Right cardiac atrium (tissue), 5 donors: ENCODE measurements at regions not wholly inside any gene's neighbourhood (a gene's known extent, or its start where the extent isn't known, plus 50 kb on each side); places are given as distances from the start of the nearest gene placed in this dataset.
A peak's percentile ranks its signal among the peaks of the same experiment; 100 is the strongest.

Experiments
- ATAC-seq, 2 donors: fragments of 200-7000 bp; cut with Tn5 transposase; one replicate each; pipeline versions ENCODE4 v1.8.0 to v1.9.1; 2020; ENCODE audit warnings: moderate library complexity in 2 of 2, mild to moderate bottlenecking in 1 of 2
- DNase-seq, 3 donors: peaks; one replicate each; pipeline ENCODE4 v3.0.0-alpha.2; 2020
- H3K27ac ChIP-seq: one replicate; pipeline ENCODE4 v1.5.1; 2013; ENCODE audit warnings: mild to moderate bottlenecking, low read length, control low read depth, moderate library complexity
- H3K27me3 ChIP-seq: one replicate; pipeline ENCODE4 v1.6.1; 2013; ENCODE audit not compliant: control insufficient read depth, insufficient read depth
- H3K4me1 ChIP-seq: one replicate; pipeline ENCODE4 v1.6.1; 2013; ENCODE audit warnings: low read length; ENCODE audit not compliant: control insufficient read depth, insufficient read depth
- H3K4me3 ChIP-seq: one replicate; pipeline ENCODE4 v1.5.1; 2013; ENCODE audit warnings: low read length, control low read depth
- H3K9me3 ChIP-seq: one replicate; pipeline ENCODE4 v1.6.1; 2013; ENCODE audit warnings: low read length; ENCODE audit not compliant: control insufficient read depth
- WGBS: extraction: QIAGEN DNeasy Blood & Tissue Kit; methylation state at CpG from one replicate; pipeline ENCODE4 v1.1.7; 2013; 5-methylcytosine and 5-hydroxymethylcytosine counted together
- intact Hi-C, 4 donors: fragments of 100-400 bp; cut with DNase I; formaldehyde crosslinking; loops; one replicate each; pipeline versions ENCODE4 v1.11.0 to v1.14.0; 2022 to 2023
- donor health status: healthy with polysubstance abuse.
- donor health status: DM: no; HTN: yes; CAD: no.
- donor health status: DM: no; HTN: no; CAD: no.
- donor health status: DM: no; HTN: yes; CAD: no; lungs with severe emphysema.
- donor health status: DM: yes; HTN: yes; CAD: no.

DNA sequence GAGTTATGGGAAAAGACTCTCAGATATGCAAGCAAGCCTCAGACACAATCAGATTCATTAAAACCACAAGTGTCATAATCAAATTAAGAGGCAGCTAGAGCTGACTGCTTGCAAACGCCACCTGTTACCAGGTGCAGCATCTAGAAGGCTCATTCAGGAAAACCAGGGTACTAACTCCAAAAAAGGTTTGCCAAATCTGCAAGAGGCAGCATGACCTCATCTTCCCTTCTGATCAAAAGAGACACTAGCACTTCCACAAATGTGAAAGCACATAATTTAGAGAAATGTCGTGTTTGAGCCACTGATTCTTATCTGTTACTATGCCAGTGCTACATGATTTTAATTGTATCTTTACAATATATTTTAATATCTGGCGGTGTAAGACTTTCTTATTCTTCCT lies 123.3 kb upstream of the NANOGP8 start:
- Histone ChIP-seq H3K4me1 (no peaks in the 10 kb centered on the region), H3K27ac (no peak overlapping the region), H3K27me3 (no peaks in the 10 kb centered on the region), H3K4me3 (no peak overlapping the region), H3K9me3 (no peaks in the 10 kb centered on the region)
- intact Hi-C loops: no loop called here
- 79% methylated on average over 3 of the region's 3 CpGs for WGBS
- DNase-seq (no peak), ATAC-seq (no peak)

DNA sequence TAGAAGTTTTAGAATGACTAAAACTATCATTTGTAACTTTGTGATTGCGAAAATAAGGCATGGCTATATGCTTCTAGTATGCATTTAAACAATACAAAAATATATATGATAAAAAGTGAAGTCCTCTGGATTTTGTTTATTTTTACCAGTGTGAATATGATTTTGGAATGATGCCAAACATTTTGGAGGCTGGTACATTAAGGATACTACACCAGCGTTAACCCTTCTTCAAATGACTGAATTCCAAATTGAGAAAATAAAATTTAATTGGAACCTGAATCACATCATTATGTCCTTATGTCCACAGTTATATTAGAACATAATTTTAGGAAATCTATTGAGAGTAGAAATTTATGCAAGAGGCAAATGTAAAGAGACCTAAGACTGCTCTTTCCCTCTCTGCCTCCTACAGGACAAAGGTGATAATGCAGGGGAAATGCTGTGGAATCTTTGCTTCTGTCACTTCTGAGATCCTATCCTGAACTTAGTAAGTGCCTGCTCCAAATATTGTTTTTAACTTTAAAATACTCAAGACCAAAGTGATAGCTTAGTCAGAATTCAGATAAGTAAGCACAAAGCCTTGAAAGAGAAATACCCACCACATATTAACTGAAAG lies 121.1 kb upstream of the NANOGP8 start:
- intact Hi-C loops: no loop called here
- Histone ChIP-seq H3K4me1 (no peaks in the 10 kb centered on the region), H3K27me3 (no peaks in the 10 kb centered on the region), H3K9me3 (no peaks in the 10 kb centered on the region), H3K4me3 (no peak overlapping the region), H3K27ac (no peak overlapping the region)
- ATAC-seq (no peak), DNase-seq (no peak)
- 98% methylated on average over 2 of the region's 2 CpGs for WGBS

DNA sequence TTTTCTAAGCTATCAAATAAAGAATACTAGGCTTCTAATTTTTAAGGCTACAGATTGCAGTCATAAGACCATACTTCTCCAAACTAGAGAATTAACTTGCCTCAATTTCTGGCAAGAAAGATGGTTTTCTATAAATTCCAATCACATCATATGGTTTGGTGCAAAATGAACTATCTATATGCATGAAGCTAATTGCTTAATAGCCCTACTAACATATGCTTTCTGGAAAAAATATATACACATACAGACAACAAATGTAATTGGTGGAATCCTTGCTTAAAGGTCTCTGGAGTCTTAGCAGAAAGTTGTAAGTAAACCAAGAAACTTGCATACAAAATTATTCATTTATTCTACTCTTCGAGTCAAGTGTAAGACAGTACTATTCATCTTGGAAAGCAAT lies 113.1 kb upstream of the NANOGP8 start:
- Histone ChIP-seq H3K27ac (no peak overlapping the region), H3K27me3 (no peaks in the 10 kb centered on the region), H3K4me1 (no peaks in the 10 kb centered on the region), H3K4me3 (no peak overlapping the region), H3K9me3 (no peaks in the 10 kb centered on the region)
- ATAC-seq: no peak
- WGBS: 81% methylated on average over 1 of the region's 1 CpG
- intact Hi-C loops: loop anchor here in 1 of 4 donors (10.0 kb wide), 1 partner anchor 63 kb away; no protein-coding TSS in a partner anchor
- no peak for DNase-seq

DNA sequence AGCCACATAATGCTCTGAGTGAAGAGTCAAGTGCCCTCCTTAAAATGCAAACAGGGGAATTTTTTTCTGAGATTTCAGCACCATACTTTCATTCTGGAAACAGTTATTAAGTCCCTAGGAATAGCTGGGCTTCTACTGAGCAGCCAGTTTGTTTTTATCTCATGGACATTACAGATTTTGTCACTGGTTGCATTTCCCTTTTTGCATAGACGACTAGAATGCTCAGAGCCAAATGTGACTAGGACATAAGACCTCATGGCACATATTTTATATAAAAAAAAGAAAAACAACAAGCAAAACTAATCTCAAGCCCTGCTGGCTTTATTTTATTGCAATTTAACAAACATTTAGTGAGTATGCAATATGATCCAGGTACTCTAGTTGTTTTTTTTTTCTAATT lies 112.7 kb upstream of the NANOGP8 start:
- intact Hi-C loops: loop anchor here in 1 of 4 donors (10.0 kb wide), 1 partner anchor 63 kb away; no protein-coding TSS in a partner anchor
- WGBS: 32% methylated on average over 1 of the region's 1 CpG
- H3K27ac ChIP-seq: no peak overlapping the region
- ATAC-seq (no peak), DNase-seq (no peak)
- H3K4me3 ChIP-seq: no peak overlapping the region
- no peaks in the 10 kb centered on the region for H3K27me3 ChIP-seq
- no peaks in the 10 kb centered on the region for H3K9me3 ChIP-seq
- no peaks in the 10 kb centered on the region for H3K4me1 ChIP-seq

DNA sequence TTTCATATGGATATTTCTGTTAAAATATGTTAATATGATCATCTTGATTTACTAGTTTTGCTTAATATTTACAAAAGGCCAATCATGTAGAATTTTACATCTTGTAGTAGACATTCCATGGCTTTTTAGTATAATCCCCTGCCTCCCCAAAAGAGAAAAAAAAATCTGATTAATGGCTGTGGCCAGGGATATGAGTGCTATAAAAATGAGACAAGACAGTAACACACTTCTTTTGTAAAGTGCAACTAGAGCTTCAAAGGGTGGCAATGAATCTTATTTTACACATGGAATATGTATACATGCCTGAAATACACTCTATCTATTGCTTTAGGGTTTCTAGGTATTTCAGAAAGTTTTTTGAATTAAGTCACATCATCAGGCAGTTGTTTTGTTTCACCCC lies 112.2 kb upstream of the NANOGP8 start:
- Histone ChIP-seq H3K4me1 (no peaks in the 10 kb centered on the region), H3K9me3 (no peaks in the 10 kb centered on the region), H3K27ac (no peak overlapping the region), H3K27me3 (no peaks in the 10 kb centered on the region), H3K4me3 (no peak overlapping the region)
- no peak for DNase-seq
- intact Hi-C loops: loop anchor here in 1 of 4 donors (10.0 kb wide), 1 partner anchor 63 kb away; no protein-coding TSS in a partner anchor
- no peak for ATAC-seq

DNA sequence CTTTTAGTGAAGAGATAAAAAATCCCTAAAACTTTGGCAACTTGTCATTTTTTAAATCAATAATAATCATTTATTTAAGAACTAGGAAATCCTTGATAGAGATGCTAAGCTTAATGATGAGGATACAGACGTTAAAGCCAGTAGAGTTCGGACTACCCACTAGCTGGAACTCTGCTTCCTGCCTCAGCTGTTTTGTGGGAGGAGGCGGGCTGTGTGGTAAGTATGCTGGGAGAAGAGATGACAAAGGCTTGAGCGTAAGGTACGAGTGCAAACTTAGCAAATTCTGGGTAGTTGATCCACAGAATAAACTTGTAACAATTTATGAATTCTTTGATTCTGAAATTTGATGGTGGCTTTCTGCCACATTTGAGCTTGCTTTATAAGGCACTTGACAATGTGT lies 111.2 kb upstream of the NANOGP8 start:
- Histone ChIP-seq H3K4me1 (no peaks in the 10 kb centered on the region), H3K9me3 (no peaks in the 10 kb centered on the region), H3K27me3 (no peaks in the 10 kb centered on the region), H3K27ac (no peak overlapping the region), H3K4me3 (no peak overlapping the region)
- intact Hi-C loops: loop anchor here in 1 of 4 donors (10.0 kb wide), 1 partner anchor 61 kb away; no protein-coding TSS in a partner anchor
- WGBS: 87% methylated on average over 5 of the region's 5 CpGs
- DNase-seq (no peak), ATAC-seq (no peak)

DNA sequence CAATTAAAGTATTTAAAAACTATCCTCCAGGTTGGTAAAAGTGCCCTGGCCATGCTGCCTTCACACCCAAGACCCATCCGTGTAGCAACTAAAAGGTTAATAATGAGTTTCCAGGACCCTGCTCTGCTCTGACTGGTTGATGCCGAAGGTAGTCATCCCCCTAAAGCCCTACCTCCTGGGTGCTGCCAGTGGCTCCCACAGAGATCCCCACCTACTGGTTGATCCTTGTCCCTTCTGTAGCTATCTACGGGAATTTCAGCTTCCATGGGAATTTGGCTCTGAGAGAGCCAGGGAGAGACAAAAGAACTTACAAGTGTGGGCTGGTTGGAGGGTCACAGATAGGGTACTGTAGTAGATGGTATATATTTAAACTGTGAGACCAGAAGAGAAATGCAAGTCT lies 110.6 kb upstream of the NANOGP8 start:
- 81% methylated on average over 3 of the region's 3 CpGs for WGBS

DNA sequence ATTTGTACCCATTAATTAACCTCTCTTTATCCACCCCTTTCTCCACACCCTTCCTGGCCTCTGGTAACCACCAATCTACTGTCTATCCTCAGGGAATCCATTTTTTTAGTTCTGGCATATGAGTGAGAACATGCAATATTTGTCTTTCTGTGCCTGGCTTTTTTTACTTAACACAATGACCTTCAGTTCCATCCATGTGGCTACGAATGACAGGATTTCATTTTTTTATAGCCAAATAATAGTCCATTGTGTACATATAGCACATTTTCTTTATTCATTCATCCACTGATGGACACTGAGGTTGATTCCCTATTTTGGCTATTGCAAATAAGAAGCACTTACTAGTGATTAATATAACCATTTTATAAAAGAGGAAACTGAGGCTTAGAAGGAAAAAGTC lies 109.9 kb upstream of the NANOGP8 start:
- DNase-seq (no peak), ATAC-seq (no peak)
- no peaks in the 10 kb centered on the region for H3K4me1 ChIP-seq
- H3K9me3 ChIP-seq: no peaks in the 10 kb centered on the region
- intact Hi-C loops: loop anchor here in 1 of 4 donors (10.0 kb wide), 1 partner anchor 60 kb away; no protein-coding TSS in a partner anchor
- no peaks in the 10 kb centered on the region for H3K27me3 ChIP-seq
- no peak overlapping the region for H3K27ac ChIP-seq
- 81% methylated on average over 1 of the region's 1 CpG for WGBS
- H3K4me3 ChIP-seq: no peak overlapping the region

More for the DNA sequence above, 110.6 kb upstream of the NANOGP8 start:
- intact Hi-C loops: loop anchor here in 1 of 4 donors (10.0 kb wide), 1 partner anchor 61 kb away; no protein-coding TSS in a partner anchor
- Histone ChIP-seq H3K4me3 (no peak overlapping the region), H3K4me1 (no peaks in the 10 kb centered on the region), H3K27me3 (no peaks in the 10 kb centered on the region), H3K9me3 (no peaks in the 10 kb centered on the region), H3K27ac (no peak overlapping the region)
- ATAC-seq (no peak), DNase-seq (peak in 1 of 3 donors; percentile 6)

DNA sequence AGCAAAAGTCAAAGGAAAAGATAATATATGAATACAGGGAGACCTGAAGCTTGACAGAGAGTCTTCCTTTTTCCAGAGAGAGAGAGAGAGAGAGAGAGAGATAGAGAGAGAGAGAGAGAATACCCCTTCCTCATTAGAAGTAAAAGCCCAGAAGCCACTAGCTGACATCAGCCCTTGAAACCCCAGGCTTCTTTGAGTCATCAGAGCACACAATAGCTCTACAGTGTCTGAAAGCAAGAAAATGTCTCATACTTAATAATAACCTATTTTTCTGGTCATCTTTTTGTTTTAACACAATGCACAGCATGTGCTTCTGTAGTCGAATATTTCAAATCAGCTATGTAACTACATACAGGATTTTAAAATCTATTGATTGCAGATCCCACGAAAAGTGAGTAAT lies 109.2 kb upstream of the NANOGP8 start:
- 88% methylated on average over 2 of the region's 2 CpGs for whole genome bisulfite sequencing
- DNase-seq (no peak), ATAC-seq (no peak)
- Histone ChIP-seq H3K27me3 (no peaks in the 10 kb centered on the region), H3K4me3 (no peak overlapping the region), H3K4me1 (no peaks in the 10 kb centered on the region), H3K27ac (no peak overlapping the region), H3K9me3 (no peaks in the 10 kb centered on the region)
- intact Hi-C loops: loop anchor here in 1 of 4 donors (10.0 kb wide), 1 partner anchor 59 kb away; no protein-coding TSS in a partner anchor

DNA sequence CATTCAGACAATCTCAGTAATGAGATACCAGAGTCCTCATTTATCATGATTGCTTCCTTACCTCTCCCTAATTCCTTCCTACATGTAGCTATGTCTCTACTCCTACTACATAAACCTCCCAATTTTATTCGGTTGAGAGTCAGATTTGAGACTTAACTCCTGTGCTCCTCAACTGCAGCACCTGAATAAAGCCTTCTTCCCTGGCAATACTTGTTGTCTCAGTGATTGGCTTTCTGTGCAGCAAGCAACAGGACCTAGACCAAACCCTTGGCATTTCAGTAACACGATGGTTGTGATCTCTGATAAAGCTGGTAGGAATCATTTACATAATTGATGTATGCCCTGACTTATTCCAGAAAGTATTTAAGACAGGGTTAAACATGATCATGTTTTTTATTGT lies 106.7 kb upstream of the NANOGP8 start:
- Histone ChIP-seq H3K4me1 (no peaks in the 10 kb centered on the region), H3K27ac (no peak overlapping the region), H3K27me3 (no peaks in the 10 kb centered on the region), H3K9me3 (no peaks in the 10 kb centered on the region), H3K4me3 (no peak overlapping the region)
- DNase-seq (no peak), ATAC-seq (no peak)
- intact Hi-C loops: loop anchor here in 1 of 4 donors (10.0 kb wide), 1 partner anchor 57 kb away; no protein-coding TSS in a partner anchor
- 79% methylated on average over 2 of the region's 2 CpGs for WGBS

DNA sequence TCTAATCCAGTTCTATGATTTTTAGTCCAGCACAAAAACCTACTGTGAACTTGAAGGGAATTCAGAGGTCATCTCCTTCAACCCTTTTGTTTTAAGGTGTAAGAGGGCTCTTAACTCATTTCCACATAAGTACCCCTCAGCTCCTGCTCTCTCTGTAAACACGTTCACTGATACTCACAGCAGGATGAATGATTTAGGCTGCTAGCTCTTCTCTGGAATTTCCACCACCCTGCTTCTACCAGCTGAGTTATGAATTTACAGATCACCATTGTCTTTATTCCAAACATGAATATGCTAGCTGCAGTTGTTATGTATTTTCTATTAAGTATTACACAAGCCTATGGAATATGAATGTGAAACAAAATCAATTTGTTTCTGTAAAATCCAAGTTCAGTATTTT lies 101.3 kb upstream of the NANOGP8 start:
- ATAC-seq (no peak), DNase-seq (no peak)
- Histone ChIP-seq H3K27ac (no peak overlapping the region), H3K9me3 (no peaks in the 10 kb centered on the region), H3K27me3 (no peaks in the 10 kb centered on the region), H3K4me3 (no peak overlapping the region), H3K4me1 (no peaks in the 10 kb centered on the region)
- intact Hi-C loops: no loop called here
- WGBS: 69% methylated on average over 1 of the region's 1 CpG
